ENCODE measurements at regions not wholly inside any gene's neighbourhood (a gene's known extent, or its start where the extent isn't known, plus 50 kb on each side); places are given as distances from the start of the nearest gene placed in this dataset.
A peak's percentile ranks its signal among the peaks of the same experiment; 100 is the strongest.

DNA sequence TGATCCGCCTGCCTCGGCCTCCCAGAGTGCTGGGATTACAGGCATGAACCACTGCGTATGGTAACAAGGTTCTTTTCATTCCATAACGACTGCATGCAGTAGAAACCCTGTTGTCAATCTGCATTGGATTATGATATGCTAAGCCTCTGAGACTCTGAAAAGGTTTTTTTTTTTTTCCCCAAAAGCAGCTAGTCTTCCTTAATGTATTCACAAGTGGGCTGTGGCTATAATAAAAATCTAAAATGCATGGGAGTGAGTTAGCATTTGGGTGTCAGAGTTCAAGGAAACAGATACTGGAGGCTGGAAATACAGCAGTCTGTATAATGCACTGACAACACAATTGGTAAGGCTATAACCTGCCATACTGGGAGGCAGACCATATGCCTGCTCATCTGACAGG, 218.1 kb downstream of the NSUN3 start:
- Histone ChIP-seq H2AFZ (replicated peaks) (no peak overlapping the region), H3K27me3 (no peaks in the 10 kb centered on the region), H3K36me3 (no peaks in the 10 kb centered on the region), H3K27ac (no peak overlapping the region), H3K9me3 (ENCODE audit: low read depth) (no peaks in the 10 kb centered on the region), H3K4me1 (no peaks in the 10 kb centered on the region), H3F3A (ENCODE audit: low read depth) (no peaks in the 10 kb centered on the region), H4K20me1 (ENCODE audit: low read depth) (no peaks in the 10 kb centered on the region), H3K9ac (no peak overlapping the region), H3K4me2 (no peak overlapping the region), H3K4me3 (no peak overlapping the region), H3K79me2 (ENCODE audit: low read depth) (no peaks in the 10 kb centered on the region)
- no peaks in the 10 kb centered on the region for H3K9me3 Mint-ChIP-seq
- peaks cover 5% of the 10 kb centered on the region for H3K4me1 Mint-ChIP-seq
- DNase-seq (ENCODE audit: low spot score), result no peak
- no peak overlapping the region for H3K4me3 Mint-ChIP-seq
- no peaks in the 10 kb centered on the region for H3K27me3 Mint-ChIP-seq (ENCODE audit: insufficient read depth, low read depth)
- H3K36me3 Mint-ChIP-seq, result no peaks in the 10 kb centered on the region
- H3K27ac Mint-ChIP-seq, result no peak overlapping the region
- TF ChIP-seq EZH2 (IDR thresholded peaks at IDR 0.05) (no peak), EZH2phosphoT487 (IDR thresholded peaks at IDR 0.05) (no peak)
- TF ChIP-seq, protein P1, sequence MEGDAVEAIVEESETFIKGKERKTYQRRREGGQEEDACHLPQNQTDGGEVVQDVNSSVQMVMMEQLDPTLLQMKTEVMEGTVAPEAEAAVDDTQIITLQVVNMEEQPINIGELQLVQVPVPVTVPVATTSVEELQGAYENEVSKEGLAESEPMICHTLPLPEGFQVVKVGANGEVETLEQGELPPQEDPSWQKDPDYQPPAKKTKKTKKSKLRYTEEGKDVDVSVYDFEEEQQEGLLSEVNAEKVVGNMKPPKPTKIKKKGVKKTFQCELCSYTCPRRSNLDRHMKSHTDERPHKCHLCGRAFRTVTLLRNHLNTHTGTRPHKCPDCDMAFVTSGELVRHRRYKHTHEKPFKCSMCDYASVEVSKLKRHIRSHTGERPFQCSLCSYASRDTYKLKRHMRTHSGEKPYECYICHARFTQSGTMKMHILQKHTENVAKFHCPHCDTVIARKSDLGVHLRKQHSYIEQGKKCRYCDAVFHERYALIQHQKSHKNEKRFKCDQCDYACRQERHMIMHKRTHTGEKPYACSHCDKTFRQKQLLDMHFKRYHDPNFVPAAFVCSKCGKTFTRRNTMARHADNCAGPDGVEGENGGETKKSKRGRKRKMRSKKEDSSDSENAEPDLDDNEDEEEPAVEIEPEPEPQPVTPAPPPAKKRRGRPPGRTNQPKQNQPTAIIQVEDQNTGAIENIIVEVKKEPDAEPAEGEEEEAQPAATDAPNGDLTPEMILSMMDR (IDR thresholded peaks at IDR 0.05), result no peak

DNA sequence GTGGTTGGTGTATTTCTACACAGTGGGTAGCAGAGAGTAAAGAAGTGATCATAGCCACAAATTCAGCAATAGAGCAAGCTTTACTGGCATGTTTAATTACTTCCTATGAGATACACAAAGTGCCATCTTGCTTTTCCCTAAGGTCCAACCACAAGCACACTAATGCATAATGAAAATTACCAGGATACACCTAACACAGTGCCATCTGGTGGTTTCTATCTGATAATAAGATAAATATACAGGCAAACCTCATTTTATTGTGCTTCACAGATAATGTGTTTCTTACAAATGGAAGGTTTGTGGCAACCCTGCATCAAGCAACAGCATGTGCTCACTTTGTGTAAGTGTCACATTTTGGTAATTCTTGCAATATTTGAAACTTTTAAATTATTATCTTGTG, 223.0 kb downstream of the NSUN3 start:
- no peaks in the 10 kb centered on the region for H4K20me1 ChIP-seq (ENCODE audit: low read depth)
- H3K36me3 Mint-ChIP-seq, result no peaks in the 10 kb centered on the region
- TF ChIP-seq, protein P1 (IDR thresholded peaks at IDR 0.05), result peak; percentile 44
- TF ChIP-seq EZH2 (IDR thresholded peaks at IDR 0.05), result no peak
- H3K4me3 Mint-ChIP-seq, result no peak overlapping the region
- H3K36me3 ChIP-seq, result no peaks in the 10 kb centered on the region
- no peak overlapping the region for H2AFZ ChIP-seq (replicated peaks)
- H3F3A ChIP-seq (ENCODE audit: low read depth), result no peaks in the 10 kb centered on the region
- H3K4me1 Mint-ChIP-seq, result peaks cover 5% of the 10 kb centered on the region
- no peak overlapping the region for H3K27ac ChIP-seq
- H3K4me2 ChIP-seq, result no peak overlapping the region
- no peaks in the 10 kb centered on the region for H3K9me3 ChIP-seq (ENCODE audit: low read depth)
- peak; percentile 26 for DNase-seq (ENCODE audit: low spot score)
- H3K27ac Mint-ChIP-seq, result no peak overlapping the region
- H3K4me1 ChIP-seq, result no peaks in the 10 kb centered on the region
- no peaks in the 10 kb centered on the region for H3K9me3 Mint-ChIP-seq
- H3K4me3 ChIP-seq, result no peak overlapping the region
- H3K27me3 Mint-ChIP-seq (ENCODE audit: insufficient read depth, low read depth), result no peaks in the 10 kb centered on the region
- no peaks in the 10 kb centered on the region for H3K27me3 ChIP-seq
- H3K9ac ChIP-seq, result no peak overlapping the region
- no peaks in the 10 kb centered on the region for H3K79me2 ChIP-seq (ENCODE audit: low read depth)

DNA sequence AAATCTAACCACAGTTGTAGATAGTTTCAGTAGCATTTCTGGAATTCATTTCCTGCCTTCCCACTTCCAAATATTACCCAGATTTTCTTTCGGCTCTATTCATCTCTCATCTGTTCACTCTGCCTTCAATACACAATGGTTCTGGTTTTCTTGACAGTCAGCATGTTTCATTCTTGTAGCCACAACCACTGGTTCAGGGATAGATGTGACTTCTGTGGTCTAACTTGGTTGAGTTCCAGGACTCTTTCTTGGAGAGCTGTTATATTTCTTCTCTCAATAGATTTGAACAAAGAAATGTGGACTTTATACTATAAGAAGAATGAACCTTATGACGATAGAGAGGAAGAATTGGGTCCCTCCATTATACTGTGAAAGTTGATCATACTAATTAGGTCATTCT, 228.8 kb downstream of the NSUN3 start:
- Histone ChIP-seq H3K9me3 (ENCODE audit: low read depth) (no peaks in the 10 kb centered on the region), H3K79me2 (ENCODE audit: low read depth) (no peaks in the 10 kb centered on the region), H3K36me3 (no peaks in the 10 kb centered on the region), H3K9ac (no peak overlapping the region), H3K4me2 (no peak overlapping the region), H2AFZ (replicated peaks) (no peak overlapping the region), H4K20me1 (ENCODE audit: low read depth) (no peaks in the 10 kb centered on the region), H3K27ac (no peak overlapping the region), H3F3A (ENCODE audit: low read depth) (no peaks in the 10 kb centered on the region), H3K4me1 (peaks cover 3% of the 10 kb centered on the region), H3K27me3 (no peaks in the 10 kb centered on the region), H3K4me3 (no peak overlapping the region)
- Mint-ChIP-seq H3K27me3 (ENCODE audit: insufficient read depth, low read depth) (no peaks in the 10 kb centered on the region), H3K9me3 (peaks cover 2% of the 10 kb centered on the region), H3K4me1 (no peaks in the 10 kb centered on the region), H3K36me3 (no peaks in the 10 kb centered on the region), H3K4me3 (no peak overlapping the region), H3K27ac (no peak overlapping the region)
- no peak for DNase-seq (ENCODE audit: low spot score)
- TF ChIP-seq EZH2phosphoT487 (IDR thresholded peaks at IDR 0.05) (no peak), EZH2 (IDR thresholded peaks at IDR 0.05) (no peak)
- TF ChIP-seq, protein P1 (IDR thresholded peaks at IDR 0.05), result no peak

DNA sequence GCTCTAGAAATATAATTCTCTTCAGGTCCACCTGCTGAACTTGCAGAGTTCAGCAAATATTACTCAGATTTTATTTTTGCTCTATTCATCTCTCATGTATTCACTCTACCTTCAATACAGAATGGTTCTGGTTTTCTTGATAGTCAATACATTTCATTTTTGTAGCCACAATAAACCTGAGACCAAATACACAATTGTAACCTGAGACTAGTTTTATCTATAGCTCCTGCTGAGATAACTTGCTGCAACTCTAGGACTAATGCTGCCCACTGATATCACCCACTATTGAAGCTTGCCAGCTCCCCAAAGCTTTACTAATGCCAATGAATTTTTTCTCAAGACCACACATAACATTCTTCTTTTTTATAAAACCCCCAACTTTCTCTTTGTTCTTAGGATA, 229.3 kb downstream of the NSUN3 start:
- Histone ChIP-seq H3F3A (ENCODE audit: low read depth) (no peaks in the 10 kb centered on the region), H4K20me1 (ENCODE audit: low read depth) (no peaks in the 10 kb centered on the region), H3K4me3 (no peak overlapping the region), H3K4me2 (no peak overlapping the region), H3K27ac (no peak overlapping the region), H3K36me3 (no peaks in the 10 kb centered on the region), H3K79me2 (ENCODE audit: low read depth) (no peaks in the 10 kb centered on the region), H3K4me1 (peaks cover 3% of the 10 kb centered on the region), H3K9ac (no peak overlapping the region), H3K9me3 (ENCODE audit: low read depth) (no peaks in the 10 kb centered on the region), H3K27me3 (no peaks in the 10 kb centered on the region), H2AFZ (replicated peaks) (no peak overlapping the region)
- Mint-ChIP-seq H3K4me3 (no peak overlapping the region), H3K9me3 (peaks cover 2% of the 10 kb centered on the region), H3K36me3 (no peaks in the 10 kb centered on the region), H3K27me3 (ENCODE audit: insufficient read depth, low read depth) (no peaks in the 10 kb centered on the region), H3K4me1 (no peaks in the 10 kb centered on the region), H3K27ac (no peak overlapping the region)
- no peak for DNase-seq (ENCODE audit: low spot score)
- TF ChIP-seq, protein P1 (IDR thresholded peaks at IDR 0.05), result no peak
- TF ChIP-seq EZH2phosphoT487 (IDR thresholded peaks at IDR 0.05) (no peak), EZH2 (IDR thresholded peaks at IDR 0.05) (no peak)

All from neural progenitor cell (in vitro differentiated cells).